Endothelial cell of umbilical vein (primary cell): ENCODE measurements at regions not wholly inside any gene's neighbourhood (a gene's known extent, or its start where the extent isn't known, plus 50 kb on each side); places are given as distances from the start of the nearest gene placed in this dataset.

Experiments used
- CTCF ChIP-seq, 2 donors: IDR thresholded peaks; 1 replicate in 1 of 2; 2 replicates in 1 of 2; pipeline ENCODE4 v1.5.1; 2011; ENCODE audit warnings: low read length in 2 of 2, mild to moderate bottlenecking in 2 of 2, moderate library complexity in 2 of 2, control low read depth in 1 of 2, inconsistent platforms in 1 of 2, low read depth in 1 of 2; ENCODE audit not compliant: insufficient read depth in 1 of 2; ENCODE audit errors: extremely low read depth in 1 of 2
- EZH2 ChIP-seq: IDR thresholded peaks from 2 replicates; pipeline ENCODE4 v1.6.1; 2012; ENCODE audit warnings: borderline replicate concordance, low read depth, mild to moderate bottlenecking, moderate library complexity, low read length, inconsistent platforms; ENCODE audit not compliant: severe bottlenecking
- FOS ChIP-seq: IDR thresholded peaks from 2 replicates; pipeline ENCODE4 v1.6.1; 2011; ENCODE audit warnings: mild to moderate bottlenecking, low read length, moderate library complexity, borderline replicate concordance; ENCODE audit not compliant: insufficient read depth
- MAX ChIP-seq: IDR thresholded peaks from 2 replicates; pipeline ENCODE4 v1.6.1; 2011; ENCODE audit not compliant: insufficient read depth, insufficient read length
- POLR2A ChIP-seq: IDR thresholded peaks from 2 replicates; pipeline ENCODE4 v1.6.1; 2012; ENCODE audit warnings: low read depth, mild to moderate bottlenecking, control low read depth, low read length
- POLR2AphosphoS5 ChIP-seq: IDR thresholded peaks from 2 replicates; pipeline ENCODE4 v1.6.1; 2012; ENCODE audit warnings: low read depth, mild to moderate bottlenecking, control low read depth, low read length, moderate library complexity; ENCODE audit not compliant: insufficient read depth

GRCh38 chrY:9805235-9805634 is 277.6 kb downstream of the TSPY10 start:
- TF ChIP-seq POLR2AphosphoS5: no peak
- TF ChIP-seq POLR2A: no peak
- TF ChIP-seq CTCF (IDR thresholded peaks at IDR 0.05; ENCODE audit: extremely low read depth in 1 of 2, insufficient read depth in 1 of 2, low read depth in 1 of 2, low read length in 2 of 2): no peak
- no peak for TF ChIP-seq EZH2
- no peak for TF ChIP-seq FOS
- TF ChIP-seq MAX: no peak
